DOHH2 (cell line): ENCODE measurements at regions not wholly inside any gene's neighbourhood (a gene's known extent, or its start where the extent isn't known, plus 50 kb on each side); places are given as distances from the start of the nearest gene placed in this dataset.

Source experiments
- H3F3A ChIP-seq: fragments of 200-600 bp; sonication (generic), shearing (Covaris generic); 2 replicates; pipeline ENCODE4 v1.6.0; 2016; ENCODE audit warnings: antibody characterized with exemption, mild to moderate bottlenecking; ENCODE audit not compliant: control insufficient read depth, insufficient read depth
- H3K27ac ChIP-seq: fragments of 200-600 bp; sonication (generic); 2 replicates; pipeline ENCODE4 v1.5.1; 2014; ENCODE audit warnings: low read depth, mild to moderate bottlenecking, low read length, moderate library complexity
- H3K27me3 ChIP-seq: fragments of 200-600 bp; sonication (generic); 2 replicates; pipeline ENCODE4 v1.6.1; 2014; ENCODE audit warnings: mild to moderate bottlenecking, low read length, mixed read lengths; ENCODE audit not compliant: control insufficient read depth
- H3K36me3 ChIP-seq: fragments of 200-600 bp; sonication (generic); 2 replicates; pipeline ENCODE4 v1.6.1; 2014; ENCODE audit warnings: mild to moderate bottlenecking, low read length, moderate library complexity, mixed read lengths; ENCODE audit not compliant: control insufficient read depth
- H3K4me1 ChIP-seq: fragments of 200-600 bp; sonication (generic); 2 replicates; pipeline ENCODE4 v1.6.1; 2014; ENCODE audit warnings: mild to moderate bottlenecking, low read length, mixed read lengths; ENCODE audit not compliant: control insufficient read depth
- H3K4me2 ChIP-seq: fragments of 200-600 bp; sonication (generic); 2 replicates; pipeline ENCODE4 v1.6.0; 2014; ENCODE audit warnings: mild to moderate bottlenecking, low read length, moderate library complexity
- H3K4me3 ChIP-seq: fragments of 200-600 bp; sonication (generic); 2 replicates; pipeline ENCODE4 v1.5.1; 2014; ENCODE audit warnings: mild to moderate bottlenecking, low read length, mixed read lengths
- H3K79me2 ChIP-seq: fragments of 200-600 bp; sonication (generic); 2 replicates; pipeline ENCODE4 v1.6.1; 2014; ENCODE audit warnings: mild to moderate bottlenecking, low read length, mixed read lengths; ENCODE audit not compliant: control insufficient read depth
- H3K9me2 ChIP-seq: fragments of 200-600 bp; sonication (generic); replicated peaks from 2 replicates; pipeline ENCODE4 v1.6.1; 2014; ENCODE audit warnings: mild to moderate bottlenecking, low read length, mixed read lengths; ENCODE audit not compliant: control insufficient read depth
- H3K9me3 ChIP-seq: fragments of 200-600 bp; sonication (generic); 2 replicates; pipeline ENCODE4 v1.6.1; 2014; ENCODE audit warnings: antibody characterized with exemption, low read length, mixed read lengths; ENCODE audit not compliant: control insufficient read depth, insufficient read depth
- H4K20me1 ChIP-seq: fragments of 200-600 bp; sonication (generic); 2 replicates; pipeline ENCODE4 v1.6.0; 2014; ENCODE audit warnings: low read depth, mild to moderate bottlenecking, antibody characterized with exemption, low read length, moderate library complexity; ENCODE audit not compliant: control insufficient read depth, insufficient read depth
- EZH2phosphoT487 ChIP-seq: fragments of 200-600 bp; sonication (generic); IDR thresholded peaks from 2 replicates; pipeline ENCODE4 v1.6.1; 2017; ENCODE audit warnings: borderline replicate concordance, mild to moderate bottlenecking, antibody characterized with exemption, low read length, moderate library complexity, mixed read lengths
- TF ChIP-seq, protein P1 (sequence below): fragments of 200-600 bp; sonication (generic); IDR thresholded peaks from one replicate; pipeline ENCODE4 v1.5.1; 2014; ENCODE audit warnings: antibody characterized with exemption, mild to moderate bottlenecking, low read depth, low read length; ENCODE audit not compliant: poor library complexity, severe bottlenecking

DNA sequence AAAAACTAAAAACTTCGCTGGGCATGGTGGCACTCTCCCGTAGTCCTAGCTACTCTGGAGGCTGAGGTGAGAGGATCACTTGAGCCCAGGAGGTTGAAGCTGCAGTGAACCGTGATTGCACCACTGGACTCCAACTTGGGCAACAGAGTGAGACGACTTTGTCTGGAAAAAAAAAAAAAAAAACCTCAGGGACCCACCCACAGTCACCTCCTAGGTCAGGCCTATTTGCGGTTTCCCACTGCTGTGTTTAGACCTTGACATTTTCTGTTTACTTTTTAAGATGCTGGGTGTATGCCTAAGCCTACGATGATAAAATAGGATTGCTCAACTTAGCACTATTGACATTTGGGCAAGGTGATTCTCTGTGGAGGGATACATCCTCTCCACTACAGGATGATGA, 197.4 kb upstream of the TBL1X start:
- TF ChIP-seq, protein P1, sequence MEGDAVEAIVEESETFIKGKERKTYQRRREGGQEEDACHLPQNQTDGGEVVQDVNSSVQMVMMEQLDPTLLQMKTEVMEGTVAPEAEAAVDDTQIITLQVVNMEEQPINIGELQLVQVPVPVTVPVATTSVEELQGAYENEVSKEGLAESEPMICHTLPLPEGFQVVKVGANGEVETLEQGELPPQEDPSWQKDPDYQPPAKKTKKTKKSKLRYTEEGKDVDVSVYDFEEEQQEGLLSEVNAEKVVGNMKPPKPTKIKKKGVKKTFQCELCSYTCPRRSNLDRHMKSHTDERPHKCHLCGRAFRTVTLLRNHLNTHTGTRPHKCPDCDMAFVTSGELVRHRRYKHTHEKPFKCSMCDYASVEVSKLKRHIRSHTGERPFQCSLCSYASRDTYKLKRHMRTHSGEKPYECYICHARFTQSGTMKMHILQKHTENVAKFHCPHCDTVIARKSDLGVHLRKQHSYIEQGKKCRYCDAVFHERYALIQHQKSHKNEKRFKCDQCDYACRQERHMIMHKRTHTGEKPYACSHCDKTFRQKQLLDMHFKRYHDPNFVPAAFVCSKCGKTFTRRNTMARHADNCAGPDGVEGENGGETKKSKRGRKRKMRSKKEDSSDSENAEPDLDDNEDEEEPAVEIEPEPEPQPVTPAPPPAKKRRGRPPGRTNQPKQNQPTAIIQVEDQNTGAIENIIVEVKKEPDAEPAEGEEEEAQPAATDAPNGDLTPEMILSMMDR = no peak
- TF ChIP-seq EZH2phosphoT487 = no peak
- Histone ChIP-seq H3K9me2 (no peaks in the 10 kb centered on the region), H3K79me2 (no peaks in the 10 kb centered on the region), H3K27ac (no peak overlapping the region), H3K4me2 (no peak overlapping the region), H3K4me1 (no peaks in the 10 kb centered on the region), H3K27me3 (no peaks in the 10 kb centered on the region), H3K4me3 (no peak overlapping the region), H3K36me3 (no peaks in the 10 kb centered on the region), H3K9me3 (no peaks in the 10 kb centered on the region), H4K20me1 (no peaks in the 10 kb centered on the region), H3F3A (no peaks in the 10 kb centered on the region)

DNA sequence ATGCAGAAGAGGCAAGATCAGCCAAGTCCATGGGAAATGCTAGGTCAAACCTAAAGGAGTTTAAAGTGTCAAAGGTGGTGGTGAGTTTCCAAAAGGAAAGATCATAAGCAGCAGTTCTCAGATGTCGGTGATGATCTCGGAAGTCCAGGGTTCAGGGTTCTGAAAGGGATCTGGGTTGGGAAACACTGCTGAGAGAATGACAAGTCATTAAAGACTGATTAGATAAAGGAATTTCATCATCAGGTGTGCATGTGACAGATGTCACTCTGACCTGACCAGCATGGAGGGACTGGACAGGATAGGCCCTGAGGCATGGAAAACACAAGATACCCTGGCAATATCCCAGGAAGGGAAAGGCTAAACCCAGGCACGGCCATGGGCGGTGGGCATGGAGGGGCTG, 195.7 kb upstream of the TBL1X start:
- no peaks in the 10 kb centered on the region for H3K79me2 ChIP-seq
- H3K9me3 ChIP-seq = peaks cover 10% of the 10 kb centered on the region
- no peaks in the 10 kb centered on the region for H3K9me2 ChIP-seq
- no peaks in the 10 kb centered on the region for H3K36me3 ChIP-seq
- H3K4me3 ChIP-seq = no peak overlapping the region
- no peak overlapping the region for H3K4me2 ChIP-seq
- TF ChIP-seq, protein P1 = no peak
- TF ChIP-seq EZH2phosphoT487 = no peak
- H3K27ac ChIP-seq = no peak overlapping the region
- H3F3A ChIP-seq = no peaks in the 10 kb centered on the region; the same call in 1 of the 2 replicates
- H3K27me3 ChIP-seq = no peaks in the 10 kb centered on the region
- no peaks in the 10 kb centered on the region; the same call in 1 of the 2 replicates for H3K4me1 ChIP-seq
- H4K20me1 ChIP-seq = no peaks in the 10 kb centered on the region

DNA sequence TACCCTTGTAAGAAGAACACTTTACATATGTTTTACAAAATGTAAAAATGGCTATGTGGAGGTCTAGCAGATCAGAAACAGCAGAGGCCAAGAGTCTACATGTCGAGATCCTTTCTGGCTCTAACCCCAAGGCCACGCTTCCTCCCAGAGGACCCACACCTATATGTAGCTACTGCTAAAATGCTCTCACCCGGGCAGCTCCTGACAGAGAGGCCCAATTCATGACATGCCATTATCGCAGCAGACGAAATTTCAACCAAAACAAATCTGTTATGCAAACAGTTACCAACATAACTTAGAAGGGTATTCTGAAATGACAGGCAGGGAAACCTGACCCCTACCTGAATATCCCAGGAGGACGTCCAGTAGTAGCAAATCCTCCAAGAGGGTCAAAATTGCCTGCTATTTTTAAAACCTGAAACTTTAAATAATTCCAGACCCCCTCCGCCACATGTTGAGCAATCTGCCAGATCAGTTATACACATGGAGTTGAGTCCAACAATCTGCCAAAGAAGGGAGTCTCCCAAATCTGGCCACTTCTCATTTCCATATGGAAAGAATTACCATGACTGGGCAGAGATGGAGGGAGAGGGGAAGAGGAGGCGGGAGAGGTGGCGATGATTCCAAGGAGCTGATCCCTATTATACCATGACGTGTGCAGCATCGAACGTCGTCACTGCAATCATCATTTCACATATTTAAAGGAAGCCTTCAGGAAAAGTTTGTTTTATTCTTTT, 192.9 kb upstream of the TBL1X start:
- no peaks in the 10 kb centered on the region for H4K20me1 ChIP-seq
- H3K9me2 ChIP-seq = no peaks in the 10 kb centered on the region
- H3K9me3 ChIP-seq = peaks cover 10% of the 10 kb centered on the region
- TF ChIP-seq, protein P1 = no peak
- no peak for TF ChIP-seq EZH2phosphoT487
- no peak overlapping the region for H3K27ac ChIP-seq
- no peaks in the 10 kb centered on the region for H3K27me3 ChIP-seq
- H3K36me3 ChIP-seq = no peaks in the 10 kb centered on the region
- H3F3A ChIP-seq = no peaks in the 10 kb centered on the region; the same call in 1 of the 2 replicates
- no peaks in the 10 kb centered on the region for H3K79me2 ChIP-seq
- no peaks in the 10 kb centered on the region; the same call in 1 of the 2 replicates for H3K4me1 ChIP-seq
- H3K4me3 ChIP-seq = no peak overlapping the region
- H3K4me2 ChIP-seq = no peak overlapping the region
